MG63 (cell line): ENCODE measurements at regions not wholly inside any gene's neighbourhood (a gene's known extent, or its start where the extent isn't known, plus 50 kb on each side); places are given as distances from the start of the nearest gene placed in this dataset.

Experiments
- DNase-seq: peaks from one replicate; pipeline ENCODE4 v3.0.0-alpha.2; 2020
- H3K27me3 ChIP-seq: fragments of 250-450 bp; sonication (Bioruptor Pico); 2 replicates; pipeline ENCODE4 v1.5.1; 2020; ENCODE audit warnings: mild to moderate bottlenecking, moderate library complexity
- H3K36me3 ChIP-seq: fragments of 250-450 bp; sonication (Bioruptor Pico); 2 replicates; pipeline ENCODE4 v1.5.1; 2020; ENCODE audit warnings: mild to moderate bottlenecking, moderate library complexity
- H3K4me3 ChIP-seq: fragments of 250-450 bp; sonication (Bioruptor Pico); 2 replicates; pipeline ENCODE4 v1.5.1; 2020; ENCODE audit warnings: mild to moderate bottlenecking, moderate library complexity
- H3K9me3 ChIP-seq: fragments of 250-450 bp; sonication (Bioruptor Pico); 2 replicates; pipeline ENCODE4 v1.5.1; 2020; ENCODE audit warnings: mild to moderate bottlenecking, moderate library complexity

GRCh38 chr5:60379907-60380306, 320.1 kb downstream of the DEPDC1B start:
- no peaks in the 10 kb centered on the region for H3K36me3 ChIP-seq
- no peaks in the 10 kb centered on the region for H3K9me3 ChIP-seq
- no peak overlapping the region for H3K4me3 ChIP-seq
- H3K27me3 ChIP-seq: no peaks in the 10 kb centered on the region; the same call in 1 of the 2 replicates
- DNase-seq: no peak

DNA sequence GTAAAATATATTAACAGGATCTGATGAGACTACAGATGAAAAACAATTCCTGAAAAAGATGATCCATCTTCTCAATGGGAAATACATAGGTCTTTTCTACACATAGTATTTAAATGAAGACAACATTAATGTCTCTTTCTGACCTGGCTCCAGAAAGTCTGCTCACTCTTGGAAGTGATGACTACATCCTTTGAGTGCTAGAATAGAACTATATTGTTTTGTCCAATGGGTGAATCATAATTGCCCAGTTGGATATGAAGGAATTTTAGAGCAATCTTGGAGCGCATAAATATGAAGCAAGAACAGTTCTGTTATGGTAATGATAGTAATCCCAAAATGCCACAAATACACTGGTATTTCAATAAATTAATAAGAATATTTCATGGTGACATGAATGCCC, 322.1 kb downstream of the DEPDC1B start:
- DNase-seq: no peak
- H3K36me3 ChIP-seq: no peaks in the 10 kb centered on the region

GRCh38 chr5:60376860-60377259, 323.1 kb downstream of the DEPDC1B start:
- Histone ChIP-seq H3K27me3 (no peaks in the 10 kb centered on the region), H3K36me3 (no peaks in the 10 kb centered on the region), H3K9me3 (no peaks in the 10 kb centered on the region), H3K4me3 (no peak overlapping the region)
- no peak for DNase-seq

More for the DNA sequence above, 322.1 kb downstream of the DEPDC1B start:
- H3K4me3 ChIP-seq: no peak overlapping the region
- no peaks in the 10 kb centered on the region for H3K27me3 ChIP-seq
- H3K9me3 ChIP-seq: no peaks in the 10 kb centered on the region

DNA sequence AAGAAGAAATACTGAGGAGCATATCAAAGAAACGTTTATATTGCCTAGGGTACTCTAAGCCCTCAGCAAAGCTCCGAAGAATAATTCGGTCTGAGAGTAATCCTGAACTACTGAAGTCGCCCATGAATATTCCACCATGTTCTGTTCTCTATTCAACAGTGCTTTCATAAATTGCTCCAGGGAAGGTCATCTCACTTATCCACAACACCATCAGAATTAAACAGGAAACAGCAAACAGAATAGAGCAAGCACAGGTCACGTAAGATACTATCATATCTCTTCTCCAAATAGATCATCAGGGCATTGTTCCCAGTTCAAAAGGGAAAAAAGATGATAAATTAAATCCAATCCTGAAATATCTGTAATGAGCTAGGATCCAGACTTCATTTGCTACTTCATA, 325.6 kb downstream of the DEPDC1B start:
- Histone ChIP-seq H3K9me3 (no peaks in the 10 kb centered on the region), H3K27me3 (no peaks in the 10 kb centered on the region; the same call in 1 of the 2 replicates), H3K4me3 (no peak overlapping the region), H3K36me3 (no peaks in the 10 kb centered on the region)
- DNase-seq: no peak

DNA sequence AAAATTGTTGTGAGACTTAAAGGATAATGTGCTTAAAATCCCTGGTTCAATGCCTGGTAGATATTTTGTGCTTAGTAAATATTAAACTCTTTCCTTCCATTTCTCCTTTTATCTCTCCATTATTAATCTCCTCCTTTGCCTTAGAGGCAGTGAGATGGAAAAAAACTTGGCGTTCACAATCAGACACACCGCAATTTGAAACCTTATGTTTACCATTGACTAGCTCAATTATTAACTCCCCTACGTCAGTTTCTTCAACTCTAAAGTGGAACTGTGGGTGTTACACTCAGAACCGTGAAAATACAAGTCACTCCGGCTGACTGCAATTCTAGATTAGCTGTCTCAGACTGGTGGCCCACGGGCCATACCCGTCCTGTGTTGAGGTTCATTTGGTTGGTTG, 327.2 kb downstream of the DEPDC1B start:
- Histone ChIP-seq H3K4me3 (no peak overlapping the region), H3K9me3 (no peaks in the 10 kb centered on the region), H3K36me3 (no peaks in the 10 kb centered on the region), H3K27me3 (no peaks in the 10 kb centered on the region; the same call in 1 of the 2 replicates)
- DNase-seq: no peak

- no peaks in the 10 kb centered on the region for H3K9me3 ChIP-seq
- DNase-seq: no peak
- H3K36me3 ChIP-seq: no peaks in the 10 kb centered on the region
- H3K27me3 ChIP-seq: no peaks in the 10 kb centered on the region; the same call in 1 of the 2 replicates
- H3K4me3 ChIP-seq: no peak overlapping the region
Measured at GRCh38 chr5:60371065-60371464, 328.9 kb downstream of the DEPDC1B start.

GRCh38 chr5:60370508-60370907, 329.5 kb downstream of the DEPDC1B start:
- no peak for DNase-seq
- Histone ChIP-seq H3K4me3 (no peak overlapping the region), H3K9me3 (no peaks in the 10 kb centered on the region), H3K36me3 (no peaks in the 10 kb centered on the region), H3K27me3 (no peaks in the 10 kb centered on the region; the same call in 1 of the 2 replicates)

GRCh38 chr5:60369391-60369790, 330.6 kb downstream of the DEPDC1B start:
- no peak overlapping the region for H3K4me3 ChIP-seq

DNA sequence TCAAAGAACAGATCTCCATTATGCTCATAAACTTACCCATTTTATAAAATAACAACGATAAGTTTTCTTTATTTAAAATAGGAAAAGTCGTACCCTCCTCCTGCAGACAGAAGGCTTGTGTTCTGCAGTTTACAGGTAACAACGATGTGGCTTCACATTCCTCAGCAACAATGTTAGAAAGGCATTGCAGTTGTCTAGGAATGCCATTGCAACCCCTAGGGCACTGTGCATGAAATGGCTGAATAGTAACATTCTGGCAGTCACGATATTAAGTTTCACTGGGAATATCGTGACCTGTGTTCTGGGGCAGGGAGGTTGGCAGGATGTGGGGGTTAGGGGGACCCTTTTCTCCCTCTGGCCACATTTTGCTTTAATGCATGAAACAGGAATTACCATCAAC, 331.9 kb downstream of the DEPDC1B start:
- no peak for DNase-seq
- Histone ChIP-seq H3K36me3 (no peaks in the 10 kb centered on the region), H3K9me3 (no peaks in the 10 kb centered on the region), H3K4me3 (no peak overlapping the region), H3K27me3 (no peaks in the 10 kb centered on the region; the same call in 1 of the 2 replicates)

More at GRCh38 chr5:60369391-60369790, 330.6 kb downstream of the DEPDC1B start:
- DNase-seq: no peak
- Histone ChIP-seq H3K36me3 (no peaks in the 10 kb centered on the region), H3K27me3 (no peaks in the 10 kb centered on the region; the same call in 1 of the 2 replicates), H3K9me3 (no peaks in the 10 kb centered on the region)

DNA sequence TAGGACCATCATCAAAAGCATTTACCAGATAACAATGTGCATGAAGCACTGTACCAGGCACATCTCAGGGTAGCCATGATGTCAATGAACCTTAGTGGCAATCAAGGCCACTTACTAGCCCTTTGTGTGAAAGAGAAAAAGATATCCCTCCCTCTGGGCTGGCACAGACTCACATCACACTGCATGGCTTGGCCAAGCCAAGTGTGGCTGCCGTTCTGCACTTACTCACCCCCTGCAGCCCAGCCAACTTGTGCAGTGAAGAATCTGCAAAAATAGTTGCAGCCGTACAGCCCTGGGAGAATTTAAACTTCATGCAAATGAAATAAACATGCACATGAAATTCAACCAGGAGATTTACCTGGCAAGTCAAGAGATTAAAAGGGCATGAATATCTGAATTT, 333.5 kb downstream of the DEPDC1B start:
- DNase-seq: peak; percentile 62
- Histone ChIP-seq H3K27me3 (no peaks in the 10 kb centered on the region; the same call in 1 of the 2 replicates), H3K9me3 (no peaks in the 10 kb centered on the region), H3K4me3 (no peak overlapping the region), H3K36me3 (no peaks in the 10 kb centered on the region)

GRCh38 chr5:60365001-60365400, 335.0 kb downstream of the DEPDC1B start:
- H3K36me3 ChIP-seq: no peaks in the 10 kb centered on the region
- H3K27me3 ChIP-seq: no peaks in the 10 kb centered on the region
- no peak overlapping the region for H3K4me3 ChIP-seq
- no peak for DNase-seq
- no peaks in the 10 kb centered on the region for H3K9me3 ChIP-seq

- no peaks in the 10 kb centered on the region for H3K27me3 ChIP-seq
- H3K36me3 ChIP-seq: no peaks in the 10 kb centered on the region
- no peak overlapping the region for H3K4me3 ChIP-seq
- DNase-seq: no peak
- H3K9me3 ChIP-seq: no peaks in the 10 kb centered on the region
Measured at GRCh38 chr5:60362158-60362557, 337.8 kb downstream of the DEPDC1B start.

DNA sequence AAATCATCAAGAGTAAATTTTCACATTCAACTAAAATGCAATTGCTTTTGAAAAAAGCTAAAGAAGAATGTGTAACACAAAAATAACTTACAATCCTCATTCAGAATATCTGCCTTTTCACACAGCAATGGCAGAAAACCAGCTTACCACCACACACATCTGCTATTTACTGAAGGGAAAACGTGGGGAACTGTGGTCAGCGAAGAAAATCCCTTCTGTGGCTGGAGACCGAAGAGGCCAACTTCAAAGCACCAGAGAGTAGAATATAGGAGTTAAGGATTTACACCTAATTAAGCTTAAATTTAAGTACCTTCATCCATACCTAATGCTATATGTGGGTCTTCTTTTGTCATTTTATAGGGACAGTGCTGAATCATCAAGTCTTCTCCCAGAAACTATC, 339.6 kb downstream of the DEPDC1B start:
- H3K9me3 ChIP-seq: no peaks in the 10 kb centered on the region
- H3K36me3 ChIP-seq: no peaks in the 10 kb centered on the region
- no peak overlapping the region for H3K4me3 ChIP-seq
- peaks cover 4% of the 10 kb centered on the region; the same call in 1 of the 2 replicates for H3K27me3 ChIP-seq
- DNase-seq: no peak

DNA sequence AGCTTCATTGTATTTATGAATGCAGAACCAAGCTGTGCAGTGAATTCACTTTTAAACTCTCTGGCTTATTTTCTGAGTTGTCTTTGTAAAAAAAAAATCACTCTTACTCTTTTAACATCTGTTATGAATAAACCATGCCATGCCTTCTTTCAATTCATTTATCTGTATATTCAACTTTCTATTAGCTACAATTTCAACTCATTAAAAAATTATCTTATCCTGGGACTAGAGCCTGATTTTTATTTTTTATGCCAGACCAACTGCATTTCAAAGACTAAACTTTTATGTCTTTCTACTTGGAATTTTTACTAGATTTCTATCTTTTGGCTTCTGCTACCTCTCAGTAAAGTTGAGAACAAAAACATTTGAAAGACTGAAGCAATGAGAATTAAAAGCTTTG, 342.7 kb downstream of the DEPDC1B start:
- no peak for DNase-seq
- no peaks in the 10 kb centered on the region for H3K36me3 ChIP-seq
- no peak overlapping the region for H3K4me3 ChIP-seq
- H3K9me3 ChIP-seq: no peaks in the 10 kb centered on the region
- peaks cover 7% of the 10 kb centered on the region; the same call in 1 of the 2 replicates for H3K27me3 ChIP-seq

GRCh38 chr5:60356745-60357144, 343.2 kb downstream of the DEPDC1B start:
- Histone ChIP-seq H3K27me3 (peaks cover 7% of the 10 kb centered on the region; the same call in 1 of the 2 replicates), H3K4me3 (no peak overlapping the region), H3K36me3 (no peaks in the 10 kb centered on the region), H3K9me3 (no peaks in the 10 kb centered on the region)
- no peak for DNase-seq

DNA sequence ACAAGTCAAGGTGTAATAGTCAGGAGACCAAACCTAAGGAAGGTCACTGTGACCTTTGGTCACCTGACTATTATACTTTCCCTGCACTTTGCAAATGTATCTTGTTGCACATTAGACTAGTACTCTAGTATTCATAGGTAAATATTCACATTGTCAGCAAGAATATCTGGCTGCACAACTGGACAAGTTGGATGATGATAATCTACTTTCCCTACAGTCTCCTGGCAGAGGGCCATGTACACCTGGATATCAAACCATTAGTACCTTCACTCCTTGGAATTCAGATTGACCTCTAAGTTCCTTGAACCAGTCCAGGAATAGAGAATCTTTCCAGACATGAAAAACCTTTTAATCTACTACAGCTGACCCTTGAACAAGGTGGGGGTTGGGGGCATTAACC, 344.8 kb downstream of the DEPDC1B start:
- no peak overlapping the region for H3K4me3 ChIP-seq
- DNase-seq: no peak

GRCh38 chr5:60354311-60354710, 345.7 kb downstream of the DEPDC1B start:
- DNase-seq: no peak
- H3K36me3 ChIP-seq: no peaks in the 10 kb centered on the region
- H3K9me3 ChIP-seq: no peaks in the 10 kb centered on the region
- no peak overlapping the region for H3K4me3 ChIP-seq
- H3K27me3 ChIP-seq: peaks cover 7% of the 10 kb centered on the region; the same call in 1 of the 2 replicates

More for the DNA sequence above, 344.8 kb downstream of the DEPDC1B start:
- Histone ChIP-seq H3K36me3 (no peaks in the 10 kb centered on the region), H3K9me3 (no peaks in the 10 kb centered on the region), H3K27me3 (peaks cover 7% of the 10 kb centered on the region; the same call in 1 of the 2 replicates)

GRCh38 chr5:60352992-60353599, 346.9 kb downstream of the DEPDC1B start:
- H3K4me3 ChIP-seq: no peak overlapping the region
- peaks cover 7% of the 10 kb centered on the region; the same call in 1 of the 2 replicates for H3K27me3 ChIP-seq
- no peaks in the 10 kb centered on the region for H3K36me3 ChIP-seq
- H3K9me3 ChIP-seq: no peaks in the 10 kb centered on the region
- DNase-seq: no peak
